ENCODE measurements at regions not wholly inside any gene's neighbourhood (a gene's known extent, or its start where the extent isn't known, plus 50 kb on each side); places are given as distances from the start of the nearest gene placed in this dataset.

GRCh38 chr13:61960981-61961380 is 545.3 kb upstream of the PCDH20 start:
- Histone ChIP-seq H3K9me3 (no peaks in the 10 kb centered on the region), H3K27ac (no peak overlapping the region), H3K4me3 (no peak overlapping the region), H3K27me3 (no peaks in the 10 kb centered on the region), H3K4me1 (ENCODE audit: insufficient read depth) (no peaks in the 10 kb centered on the region), H3K36me3 (no peaks in the 10 kb centered on the region)
- DNase-seq = no peak
- TF ChIP-seq CTCF (IDR thresholded peaks at IDR 0.05) (no peak), EP300 (IDR thresholded peaks at IDR 0.05) (no peak), POLR2A (IDR thresholded peaks at IDR 0.05) (no peak)
- intact Hi-C loops (cut with DNase I) = no loop called here

- no peak for DNase-seq
- 0 to 6% (median 3%) methylated on average over 3 of the region's 3 CpGs for WGBS, 3 donors
- intact Hi-C loops (cut with DNase I) = no loop called here
- no peak overlapping the region for H3K4me3 ChIP-seq
- no peak overlapping the region for H3K27ac ChIP-seq
- H3K27me3 ChIP-seq = no peaks in the 10 kb centered on the region
- H3K9me3 ChIP-seq = no peaks in the 10 kb centered on the region
- H3K36me3 ChIP-seq = no peaks in the 10 kb centered on the region
- no peaks in the 10 kb centered on the region for H3K4me1 ChIP-seq (ENCODE audit: insufficient read depth)
- no peak for TF ChIP-seq POLR2A (IDR thresholded peaks at IDR 0.05)
- no peak for TF ChIP-seq CTCF (IDR thresholded peaks at IDR 0.05)
- TF ChIP-seq EP300 (IDR thresholded peaks at IDR 0.05) = no peak
Measured at GRCh38 chr13:61954092-61954491, 538.4 kb upstream of the PCDH20 start.

GRCh38 chr13:61950828-61951227 is 535.2 kb upstream of the PCDH20 start:
- no peaks in the 10 kb centered on the region for H3K4me1 ChIP-seq (ENCODE audit: insufficient read depth)
- no peaks in the 10 kb centered on the region for H3K36me3 ChIP-seq
- no peak for DNase-seq
- H3K27ac ChIP-seq = no peak overlapping the region
- TF ChIP-seq EP300 (IDR thresholded peaks at IDR 0.05) = no peak
- TF ChIP-seq CTCF (IDR thresholded peaks at IDR 0.05) = no peak
- TF ChIP-seq POLR2A (IDR thresholded peaks at IDR 0.05) = no peak
- intact Hi-C loops (cut with DNase I) = no loop called here
- H3K4me3 ChIP-seq = no peak overlapping the region
- H3K9me3 ChIP-seq = no peaks in the 10 kb centered on the region
- WGBS, 3 donors = 87 to 94% (median 93%) methylated on average over 8 of the region's 8 CpGs
- H3K27me3 ChIP-seq = no peaks in the 10 kb centered on the region

- intact Hi-C loops (cut with DNase I) = no loop called here
- Histone ChIP-seq H3K4me1 (ENCODE audit: insufficient read depth) (no peaks in the 10 kb centered on the region), H3K9me3 (no peaks in the 10 kb centered on the region), H3K27ac (no peak overlapping the region), H3K36me3 (no peaks in the 10 kb centered on the region), H3K4me3 (no peak overlapping the region), H3K27me3 (no peaks in the 10 kb centered on the region)
- no peak for TF ChIP-seq CTCF (IDR thresholded peaks at IDR 0.05)
- no peak for TF ChIP-seq EP300 (IDR thresholded peaks at IDR 0.05)
- no peak for TF ChIP-seq POLR2A (IDR thresholded peaks at IDR 0.05)
- DNase-seq = no peak
- WGBS, 3 donors = 78 to 90% (median 84%) methylated on average over 7 of the region's 7 CpGs
Measured at GRCh38 chr13:61944329-61944929, 528.8 kb upstream of the PCDH20 start.

Data from ovary (tissue), 7 donors.